ENCODE measurements at regions not wholly inside any gene's neighbourhood (a gene's known extent, or its start where the extent isn't known, plus 50 kb on each side); places are given as distances from the start of the nearest gene placed in this dataset.

DNA sequence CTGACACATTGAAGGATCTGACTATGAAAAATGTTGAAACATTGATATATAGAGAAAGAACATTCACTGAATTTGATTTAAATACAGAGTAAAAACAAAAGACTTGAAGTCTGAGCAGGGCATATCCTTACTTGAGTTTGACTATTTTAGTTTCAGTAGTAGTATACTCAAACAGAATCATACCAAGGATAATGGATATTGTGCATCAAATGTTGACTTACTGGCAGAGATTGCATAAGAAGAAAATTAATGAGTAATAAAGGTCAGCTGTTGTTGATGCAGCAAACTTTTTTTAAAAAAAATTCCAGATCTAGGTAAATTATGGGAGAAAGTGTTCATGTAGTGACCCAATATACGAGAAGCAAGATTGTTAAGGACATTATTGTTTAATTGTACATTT lies 94.5 kb upstream of the APOOL start:
- no peaks in the 10 kb centered on the region for H3K27me3 Mint-ChIP-seq (ENCODE audit: insufficient read depth)
- DNase-seq, result no peak
- H3K36me3 ChIP-seq (ENCODE audit: control insufficient read depth, insufficient read depth, low read length), result no peaks in the 10 kb centered on the region
- H3K4me1 ChIP-seq (ENCODE audit: control insufficient read depth, insufficient read depth, low read length), result no peaks in the 10 kb centered on the region
- no peaks in the 10 kb centered on the region for H3K4me1 Mint-ChIP-seq
- H3K27me3 ChIP-seq (ENCODE audit: control insufficient read depth, insufficient read depth, low read length, poor library complexity, severe bottlenecking), result no peaks in the 10 kb centered on the region
- H3K27ac ChIP-seq (ENCODE audit: low read depth, low read length), result no peak overlapping the region
- TF ChIP-seq, protein P1, sequence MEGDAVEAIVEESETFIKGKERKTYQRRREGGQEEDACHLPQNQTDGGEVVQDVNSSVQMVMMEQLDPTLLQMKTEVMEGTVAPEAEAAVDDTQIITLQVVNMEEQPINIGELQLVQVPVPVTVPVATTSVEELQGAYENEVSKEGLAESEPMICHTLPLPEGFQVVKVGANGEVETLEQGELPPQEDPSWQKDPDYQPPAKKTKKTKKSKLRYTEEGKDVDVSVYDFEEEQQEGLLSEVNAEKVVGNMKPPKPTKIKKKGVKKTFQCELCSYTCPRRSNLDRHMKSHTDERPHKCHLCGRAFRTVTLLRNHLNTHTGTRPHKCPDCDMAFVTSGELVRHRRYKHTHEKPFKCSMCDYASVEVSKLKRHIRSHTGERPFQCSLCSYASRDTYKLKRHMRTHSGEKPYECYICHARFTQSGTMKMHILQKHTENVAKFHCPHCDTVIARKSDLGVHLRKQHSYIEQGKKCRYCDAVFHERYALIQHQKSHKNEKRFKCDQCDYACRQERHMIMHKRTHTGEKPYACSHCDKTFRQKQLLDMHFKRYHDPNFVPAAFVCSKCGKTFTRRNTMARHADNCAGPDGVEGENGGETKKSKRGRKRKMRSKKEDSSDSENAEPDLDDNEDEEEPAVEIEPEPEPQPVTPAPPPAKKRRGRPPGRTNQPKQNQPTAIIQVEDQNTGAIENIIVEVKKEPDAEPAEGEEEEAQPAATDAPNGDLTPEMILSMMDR (conservative IDR thresholded peaks at IDR 0.05), result no peak
- H3K4me3 ChIP-seq (ENCODE audit: low read length), result no peak overlapping the region
- no peak overlapping the region for H3K9ac ChIP-seq (ENCODE audit: extremely low read depth, low read length, poor library complexity, severe bottlenecking)
- H3K27ac Mint-ChIP-seq, result no peak overlapping the region
- H3K4me3 Mint-ChIP-seq, result no peak overlapping the region
- H3K36me3 Mint-ChIP-seq (ENCODE audit: low read depth), result no peaks in the 10 kb centered on the region
- H3K9me3 Mint-ChIP-seq, result peaks cover 24% of the 10 kb centered on the region
- 75% methylated on average over 1 of the region's 1 CpG; no CpG with 5 or more reads in 1 of the 2 experiments for WGBS, 2 experiments (ENCODE audit: insufficient coverage in 1 of 2, insufficient read length in 1 of 2)
- H3K9me3 ChIP-seq (ENCODE audit: control insufficient read depth, low read length), result no peaks in the 10 kb centered on the region

- H3K36me3 ChIP-seq (ENCODE audit: control insufficient read depth, insufficient read depth, low read length), result no peaks in the 10 kb centered on the region
- no peak overlapping the region for H3K4me3 ChIP-seq (ENCODE audit: low read length)
- H3K27ac ChIP-seq (ENCODE audit: low read depth, low read length), result no peak overlapping the region
- no peaks in the 10 kb centered on the region for H3K27me3 ChIP-seq (ENCODE audit: control insufficient read depth, insufficient read depth, low read length, poor library complexity, severe bottlenecking)
- Mint-ChIP-seq H3K36me3 (ENCODE audit: low read depth) (peaks cover 2% of the 10 kb centered on the region), H3K4me1 (no peaks in the 10 kb centered on the region), H3K4me3 (no peak overlapping the region), H3K27ac (no peak overlapping the region), H3K27me3 (ENCODE audit: insufficient read depth) (no peaks in the 10 kb centered on the region), H3K9me3 (peaks cover 87% of the 10 kb centered on the region)
- TF ChIP-seq, protein P1 (conservative IDR thresholded peaks at IDR 0.05), result no peak
- WGBS, 2 experiments (ENCODE audit: insufficient coverage in 1 of 2, insufficient read length in 1 of 2), result 100% methylated on average over 1 of the region's 1 CpG; no CpG with 5 or more reads in 1 of the 2 experiments
- no peak overlapping the region for H3K9ac ChIP-seq (ENCODE audit: extremely low read depth, low read length, poor library complexity, severe bottlenecking)
- no peaks in the 10 kb centered on the region for H3K4me1 ChIP-seq (ENCODE audit: control insufficient read depth, insufficient read depth, low read length)
- no peak for DNase-seq
- H3K9me3 ChIP-seq (ENCODE audit: control insufficient read depth, low read length), result no peaks in the 10 kb centered on the region
These were observed 79.1 kb upstream of the APOOL start for GRCh38 chrX:84924624-84925023.

DNA sequence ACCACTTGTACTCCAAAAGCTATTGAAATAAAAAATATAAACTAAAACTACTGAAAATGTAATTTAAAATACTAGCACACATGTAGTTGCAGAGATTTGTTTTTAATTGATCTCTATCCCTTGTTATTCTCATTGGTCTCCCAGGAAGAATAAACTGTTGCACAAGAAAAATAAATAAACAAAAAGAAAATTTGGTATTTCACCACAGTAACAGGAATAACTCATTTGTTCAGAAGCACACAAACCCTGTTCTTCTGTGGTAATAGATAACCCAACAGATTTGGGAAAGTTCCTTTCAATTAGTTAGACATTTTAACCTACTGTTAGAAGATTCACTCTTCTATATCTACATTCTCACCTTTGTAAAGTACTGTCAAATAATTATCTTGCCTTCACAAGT lies 70.9 kb upstream of the APOOL start:
- peaks cover 3% of the 10 kb centered on the region for H3K36me3 Mint-ChIP-seq (ENCODE audit: low read depth)

More for the DNA sequence above, 70.9 kb upstream of the APOOL start:
- TF ChIP-seq, protein P1 (conservative IDR thresholded peaks at IDR 0.05), result no peak
- Histone ChIP-seq H3K27me3 (ENCODE audit: control insufficient read depth, insufficient read depth, low read length, poor library complexity, severe bottlenecking) (no peaks in the 10 kb centered on the region), H3K27ac (ENCODE audit: low read depth, low read length) (no peak overlapping the region), H3K36me3 (ENCODE audit: control insufficient read depth, insufficient read depth, low read length) (no peaks in the 10 kb centered on the region), H3K9ac (ENCODE audit: extremely low read depth, low read length, poor library complexity, severe bottlenecking) (no peak overlapping the region), H3K9me3 (ENCODE audit: control insufficient read depth, low read length) (no peaks in the 10 kb centered on the region), H3K4me1 (ENCODE audit: control insufficient read depth, insufficient read depth, low read length) (no peaks in the 10 kb centered on the region), H3K4me3 (ENCODE audit: low read length) (no peak overlapping the region)
- Mint-ChIP-seq H3K4me3 (no peak overlapping the region), H3K27ac (no peak overlapping the region), H3K9me3 (peaks cover 45% of the 10 kb centered on the region), H3K27me3 (ENCODE audit: insufficient read depth) (no peaks in the 10 kb centered on the region), H3K4me1 (no peaks in the 10 kb centered on the region)
- no peak for DNase-seq
